ENCODE measurements at regions not wholly inside any gene's neighbourhood (a gene's known extent, or its start where the extent isn't known, plus 50 kb on each side); places are given as distances from the start of the nearest gene placed in this dataset.
A peak's percentile ranks its signal among the peaks of the same experiment; 100 is the strongest.
"Not testable (repeated sequence)": the region's sequence is repeated elsewhere in the genome, so short reads cannot be mapped to it uniquely, and the experiment has no call there.

GRCh38 chr7:79953130-79953529 lies 181.5 kb upstream of the GNAI1 start:
- DNase-seq (ENCODE audit: low read depth): no peak

- DNase-seq (ENCODE audit: low read depth): no peak
These were observed 182.2 kb upstream of the GNAI1 start for GRCh38 chr7:79952399-79952798.

- no peak for DNase-seq (ENCODE audit: low read depth)
These were observed 183.2 kb upstream of the GNAI1 start for GRCh38 chr7:79951415-79951814.

- DNase-seq (ENCODE audit: low read depth): no peak
These were observed 184.9 kb upstream of the GNAI1 start for GRCh38 chr7:79949778-79950177.

- no peak for DNase-seq (ENCODE audit: low read depth)
These were observed 198.2 kb upstream of the GNAI1 start for GRCh38 chr7:79936281-79936983.

- no peak for DNase-seq (ENCODE audit: low read depth)
These were observed 199.9 kb upstream of the GNAI1 start for GRCh38 chr7:79934727-79935126.

GRCh38 chr7:79933144-79933543 lies 201.5 kb upstream of the GNAI1 start:
- DNase-seq (ENCODE audit: low read depth): no peak

- DNase-seq (ENCODE audit: low read depth): peak; percentile 48
These were observed 204.0 kb upstream of the GNAI1 start for GRCh38 chr7:79930604-79931003.

- DNase-seq (ENCODE audit: low read depth): no peak
These were observed 207.5 kb upstream of the GNAI1 start for GRCh38 chr7:79927116-79927515.

GRCh38 chr7:79923953-79924352 lies 210.7 kb upstream of the GNAI1 start:
- DNase-seq (ENCODE audit: low read depth): no peak

GRCh38 chr7:79922894-79923293 lies 211.7 kb upstream of the GNAI1 start:
- DNase-seq (ENCODE audit: low read depth): no peak

GRCh38 chr7:79921976-79922375 lies 212.7 kb upstream of the GNAI1 start:
- no peak for DNase-seq (ENCODE audit: low read depth)

- DNase-seq (ENCODE audit: low read depth): not testable (repeated sequence)
These were observed 216.0 kb upstream of the GNAI1 start for GRCh38 chr7:79918632-79919031.

GRCh38 chr7:79915346-79915745 lies 219.3 kb upstream of the GNAI1 start:
- DNase-seq (ENCODE audit: low read depth): not testable (repeated sequence)

- DNase-seq (ENCODE audit: low read depth): no peak
These were observed 222.4 kb upstream of the GNAI1 start for GRCh38 chr7:79912213-79912633.

- DNase-seq (ENCODE audit: low read depth): no peak
These were observed 223.2 kb upstream of the GNAI1 start for GRCh38 chr7:79911420-79911819.

GRCh38 chr7:79909176-79909575 lies 225.5 kb upstream of the GNAI1 start:
- DNase-seq (ENCODE audit: low read depth): no peak

- no peak for DNase-seq (ENCODE audit: low read depth)
These were observed 237.5 kb upstream of the GNAI1 start for GRCh38 chr7:79897166-79897565.

- DNase-seq (ENCODE audit: low read depth): no peak
These were observed 240.6 kb upstream of the GNAI1 start for GRCh38 chr7:79893991-79894390.

GRCh38 chr7:79882922-79883321 lies 251.7 kb upstream of the GNAI1 start:
- no peak for DNase-seq (ENCODE audit: low read depth)

- DNase-seq (ENCODE audit: low read depth): no peak
These were observed 254.3 kb upstream of the GNAI1 start for GRCh38 chr7:79880312-79880711.

GRCh38 chr7:79877874-79878465 lies 256.7 kb upstream of the GNAI1 start:
- DNase-seq (ENCODE audit: low read depth): no peak

- peak; percentile 37 for DNase-seq (ENCODE audit: low read depth)
These were observed 257.8 kb upstream of the GNAI1 start for GRCh38 chr7:79876848-79877252.

GRCh38 chr7:79874797-79875196 lies 259.8 kb upstream of the GNAI1 start:
- DNase-seq (ENCODE audit: low read depth): no peak
